IMR-90 (cell line): ENCODE measurements at regions not wholly inside any gene's neighbourhood (a gene's known extent, or its start where the extent isn't known, plus 50 kb on each side); places are given as distances from the start of the nearest gene placed in this dataset.

ENCODE experiments used
- ATAC-seq: fragments of 200-7000 bp; cut with Tn5 transposase; 2 replicates; pipeline ENCODE4 v1.9.1; 2020; ENCODE audit warnings: low read depth, mild to moderate bottlenecking, moderate library complexity
- BruUV-seq: library from RNA; stranded (reverse); fragments of 400-500 nt; replicated peaks from 2 replicates; lab custom pipeline; 2021; lab: Mats Ljungman, UMichigan
- CTCF ChIA-PET: fragments of 300-600 bp; formaldehyde crosslinking; extraction: SDS; loops from one replicate; lab custom pipeline; 2021; ENCODE audit warnings: antibody characterized with exemption; lab: Yijun Ruan, JAX
- POLR2A ChIA-PET: fragments of 300-600 bp; sonication (Branson Sonifier 250); formaldehyde crosslinking; loops from one replicate; lab custom pipeline; 2022; ENCODE audit warnings: antibody characterized with exemption; ENCODE audit not compliant: unreplicated experiment; lab: Charles Lee
- DNase-seq: peaks from one replicate; pipeline ENCODE4 v3.0.0; 2013
- H2AFZ ChIP-seq: replicated peaks from 2 replicates; pipeline ENCODE3; 2013; ENCODE audit warnings: low read length, mild to moderate bottlenecking; ENCODE audit not compliant: poor library complexity
- H2AK5ac ChIP-seq: 2 replicates; pipeline ENCODE4 v1.6.1; 2013; ENCODE audit warnings: low read depth, low read length, inconsistent platforms
- H2AK9ac ChIP-seq: replicated peaks from 2 replicates; pipeline ENCODE3; 2013; ENCODE audit warnings: mild to moderate bottlenecking, low read depth, low read length, moderate library complexity; ENCODE audit not compliant: poor library complexity
- H2BK120ac ChIP-seq: 2 replicates; pipeline ENCODE4 v1.6.1; 2013; ENCODE audit warnings: low read depth, low read length, inconsistent platforms
- H2BK15ac ChIP-seq: 3 replicates; pipeline ENCODE4 v1.6.1; 2013; ENCODE audit warnings: low read depth, low read length, inconsistent platforms
- H2BK20ac ChIP-seq: 2 replicates; pipeline ENCODE4 v1.6.1; 2013; ENCODE audit warnings: low read depth, mild to moderate bottlenecking, inconsistent platforms, low read length, moderate library complexity
- H2BK5ac ChIP-seq: 2 replicates; pipeline ENCODE4 v1.6.1; 2013; ENCODE audit warnings: mild to moderate bottlenecking, low read depth, low read length, inconsistent platforms; ENCODE audit not compliant: poor library complexity, severe bottlenecking
- H3K14ac ChIP-seq: replicated peaks from 2 replicates; pipeline ENCODE4 v1.6.1; 2013; ENCODE audit warnings: low read depth, low read length, inconsistent platforms
- H3K18ac ChIP-seq: 2 replicates; pipeline ENCODE4 v1.6.1; 2013; ENCODE audit warnings: low read depth, low read length, control low read depth
- H3K23ac ChIP-seq: 2 replicates; pipeline ENCODE4 v1.6.1; 2013; ENCODE audit warnings: low read depth, low read length, inconsistent platforms
- H3K27ac ChIP-seq: 2 replicates; pipeline ENCODE4 v1.5.1; 2013; ENCODE audit warnings: mild to moderate bottlenecking, control low read depth, low read length; ENCODE audit not compliant: insufficient read depth
- H3K27me3 ChIP-seq: 2 replicates; pipeline ENCODE4 v1.6.1; 2013; ENCODE audit warnings: low read length; ENCODE audit not compliant: control insufficient read depth, insufficient read depth
- H3K36me3 ChIP-seq: 2 replicates; pipeline ENCODE4 v1.6.1; 2013; ENCODE audit warnings: low read length, mixed read lengths; ENCODE audit not compliant: control insufficient read depth, insufficient read depth
- H3K4ac ChIP-seq: 2 replicates; pipeline ENCODE4 v1.6.1; 2013; ENCODE audit warnings: low read depth, low read length, inconsistent platforms
- H3K4me1 ChIP-seq: 2 replicates; pipeline ENCODE4 v1.6.1; 2013; ENCODE audit warnings: low read length, mixed read lengths; ENCODE audit not compliant: control insufficient read depth, insufficient read depth
- H3K4me2 ChIP-seq: 2 replicates; pipeline ENCODE4 v1.6.1; 2013; ENCODE audit warnings: low read depth, mild to moderate bottlenecking, control low read depth, low read length, moderate library complexity
- H3K4me3 ChIP-seq: 2 replicates; pipeline ENCODE4 v1.5.1; 2013; ENCODE audit warnings: low read depth, mild to moderate bottlenecking, control low read depth, low read length, moderate library complexity; ENCODE audit not compliant: insufficient read depth
- H3K56ac ChIP-seq: 2 replicates; pipeline ENCODE4 v1.6.1; 2013; ENCODE audit warnings: low read length, inconsistent platforms; ENCODE audit not compliant: insufficient read depth; ENCODE audit errors: extremely low read depth
- H3K79me1 ChIP-seq, 2 experiments: 2 replicates each; pipeline ENCODE4 v1.6.1; 2013; ENCODE audit warnings: low read length in 2 of 2, inconsistent platforms in 1 of 2, low read depth in 1 of 2
- H3K9ac ChIP-seq: 2 replicates; pipeline ENCODE4 v1.6.1; 2013; ENCODE audit warnings: low read depth, low read length, control low read depth
- H3K9me1 ChIP-seq: 2 replicates; pipeline ENCODE4 v1.6.1; 2013; ENCODE audit warnings: low read length, inconsistent platforms; ENCODE audit not compliant: insufficient read depth
- H3K9me3 ChIP-seq: 2 replicates; pipeline ENCODE4 v1.6.1; 2013; ENCODE audit warnings: low read length; ENCODE audit not compliant: control insufficient read depth, insufficient read depth
- H4K20me1 ChIP-seq: 2 replicates; pipeline ENCODE4 v1.6.1; 2013; ENCODE audit warnings: low read length, inconsistent platforms; ENCODE audit not compliant: insufficient read depth
- H4K5ac ChIP-seq: 2 replicates; pipeline ENCODE4 v1.6.1; 2013; ENCODE audit warnings: mild to moderate bottlenecking, low read depth, low read length, control low read depth
- H4K8ac ChIP-seq, 2 experiments: 2 replicates each; pipeline ENCODE4 v1.6.1; 2013; ENCODE audit warnings: low read depth in 2 of 2, low read length in 2 of 2, control low read depth in 1 of 2, inconsistent platforms in 1 of 2
- H4K91ac ChIP-seq: 2 replicates; pipeline ENCODE4 v1.6.1; 2013; ENCODE audit warnings: low read depth, low read length, inconsistent platforms; ENCODE audit not compliant: insufficient read depth
- BHLHE40 ChIP-seq: fragments of 150-350 bp; IDR thresholded peaks from 2 replicates; pipeline ENCODE4 v1.6.1; 2016; ENCODE audit warnings: mild to moderate bottlenecking, low read depth, low read length
- CEBPB ChIP-seq: IDR thresholded peaks from 2 replicates; pipeline ENCODE4 v1.6.1; 2012; ENCODE audit warnings: low read depth, low read length, improper control_type of control experiment
- CHD1 ChIP-seq: IDR thresholded peaks from 2 replicates; pipeline ENCODE4 v1.6.1; 2012; ENCODE audit warnings: low read depth, low read length, improper control_type of control experiment
- FOS ChIP-seq: fragments of 150-350 bp; IDR thresholded peaks from 2 replicates; pipeline ENCODE4 v1.6.1; 2016; ENCODE audit warnings: low read depth, low read length
- MAFK ChIP-seq: IDR thresholded peaks from 2 replicates; pipeline ENCODE4 v1.6.1; 2012; ENCODE audit warnings: low read depth, low read length, improper control_type of control experiment
- MAZ ChIP-seq: IDR thresholded peaks from 2 replicates; pipeline ENCODE4 v1.6.1; 2012; ENCODE audit warnings: low read depth, mild to moderate bottlenecking, low read length, improper control_type of control experiment, moderate library complexity, borderline replicate concordance
- MXI1 ChIP-seq: IDR thresholded peaks from 2 replicates; pipeline ENCODE4 v1.6.1; 2012; ENCODE audit warnings: low read depth, mild to moderate bottlenecking, low read length, moderate library complexity, borderline replicate concordance
- NFE2L2 ChIP-seq: fragments of 150-350 bp; IDR thresholded peaks from 2 replicates; pipeline ENCODE4 v1.6.1; 2016; ENCODE audit warnings: low read depth, mild to moderate bottlenecking, low read length
- POLR2A ChIP-seq: IDR thresholded peaks from 2 replicates; pipeline ENCODE4 v1.6.1; 2012; ENCODE audit warnings: mild to moderate bottlenecking, low read depth, low read length
- RAD21 ChIP-seq: IDR thresholded peaks from 2 replicates; pipeline ENCODE4 v1.6.1; 2012; ENCODE audit warnings: low read length, improper control_type of control experiment
- RCOR1 ChIP-seq: IDR thresholded peaks from 2 replicates; pipeline ENCODE4 v1.6.1; 2012; ENCODE audit warnings: mild to moderate bottlenecking, low read length, improper control_type of control experiment; ENCODE audit not compliant: insufficient replicate concordance
- RFX5 ChIP-seq: IDR thresholded peaks from 2 replicates; pipeline ENCODE4 v1.8.0; 2012; ENCODE audit warnings: low read depth, mild to moderate bottlenecking, low read length, moderate library complexity
- SMC3 ChIP-seq: fragments of 150-350 bp; IDR thresholded peaks from 2 replicates; pipeline ENCODE4 v1.6.1; 2016; ENCODE audit warnings: low read depth, mild to moderate bottlenecking, antibody characterized with exemption, low read length, moderate library complexity
- dilution Hi-C: fragments of 300-500 bp; cut with HindIII; formaldehyde crosslinking; loops from one replicate; pipeline ENCODE4 v1.14.3; 2018; ENCODE audit warnings: low sequenced_read_pairs; ENCODE audit not compliant: unreplicated experiment
- in situ Hi-C: fragments of 300-500 bp; cut with MboI; formaldehyde crosslinking; loops from 3 replicates; pipeline ENCODE4 v1.14.3; 2019; ENCODE audit warnings: low sequenced_read_pairs, inconsistent platforms, mixed read lengths
- intact Hi-C: fragments of 100-400 bp; cut with micrococcal nuclease; formaldehyde crosslinking; loops from 2 replicates; pipeline ENCODE4 v1.10.0; 2022
- TF ChIP-seq, protein P1 (sequence below): fragments of 150-350 bp; IDR thresholded peaks from 2 replicates; pipeline ENCODE4 v1.6.1; 2017; ENCODE audit warnings: mild to moderate bottlenecking, antibody characterized with exemption, low read length, low read depth
- TF ChIP-seq, protein P2 (sequence below): fragments of 150-350 bp; IDR thresholded peaks from 2 replicates; pipeline ENCODE4 v1.6.1; 2016; ENCODE audit warnings: low read depth, mild to moderate bottlenecking, low read length, moderate library complexity, borderline replicate concordance
- TF ChIP-seq, protein P3 (sequence below): conservative IDR thresholded peaks from 2 replicates; pipeline ENCODE4 v1.5.1; 2012; ENCODE audit warnings: mild to moderate bottlenecking, low read depth, low read length, improper control_type of control experiment

GRCh38 chr14:25436906-25437305 is 387.0 kb upstream of the STXBP6 start:
- POLR2A ChIA-PET = no interaction called here
- dilution Hi-C loops = no loop called here
- H3K36me3 ChIP-seq = no peaks in the 10 kb centered on the region

More at GRCh38 chr14:25436906-25437305, 387.0 kb upstream of the STXBP6 start:
- H3K18ac ChIP-seq = no peak overlapping the region
- no peak overlapping the region for H4K91ac ChIP-seq
- CTCF ChIA-PET = no interaction called here
- no peak overlapping the region for H2BK120ac ChIP-seq
- no peaks in the 10 kb centered on the region for H3K9me1 ChIP-seq
- no peak for TF ChIP-seq NFE2L2
- TF ChIP-seq MAFK = no peak
- no peak for TF ChIP-seq MAZ
- TF ChIP-seq MXI1 = no peak
- TF ChIP-seq RAD21 = no peak
- TF ChIP-seq, protein P1, sequence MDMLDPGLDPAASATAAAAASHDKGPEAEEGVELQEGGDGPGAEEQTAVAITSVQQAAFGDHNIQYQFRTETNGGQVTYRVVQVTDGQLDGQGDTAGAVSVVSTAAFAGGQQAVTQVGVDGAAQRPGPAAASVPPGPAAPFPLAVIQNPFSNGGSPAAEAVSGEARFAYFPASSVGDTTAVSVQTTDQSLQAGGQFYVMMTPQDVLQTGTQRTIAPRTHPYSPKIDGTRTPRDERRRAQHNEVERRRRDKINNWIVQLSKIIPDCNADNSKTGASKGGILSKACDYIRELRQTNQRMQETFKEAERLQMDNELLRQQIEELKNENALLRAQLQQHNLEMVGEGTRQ = no peak
- TF ChIP-seq SMC3 = no peak
- TF ChIP-seq, protein P2, sequence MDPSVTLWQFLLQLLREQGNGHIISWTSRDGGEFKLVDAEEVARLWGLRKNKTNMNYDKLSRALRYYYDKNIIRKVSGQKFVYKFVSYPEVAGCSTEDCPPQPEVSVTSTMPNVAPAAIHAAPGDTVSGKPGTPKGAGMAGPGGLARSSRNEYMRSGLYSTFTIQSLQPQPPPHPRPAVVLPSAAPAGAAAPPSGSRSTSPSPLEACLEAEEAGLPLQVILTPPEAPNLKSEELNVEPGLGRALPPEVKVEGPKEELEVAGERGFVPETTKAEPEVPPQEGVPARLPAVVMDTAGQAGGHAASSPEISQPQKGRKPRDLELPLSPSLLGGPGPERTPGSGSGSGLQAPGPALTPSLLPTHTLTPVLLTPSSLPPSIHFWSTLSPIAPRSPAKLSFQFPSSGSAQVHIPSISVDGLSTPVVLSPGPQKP = no peak
- TF ChIP-seq, protein P3, sequence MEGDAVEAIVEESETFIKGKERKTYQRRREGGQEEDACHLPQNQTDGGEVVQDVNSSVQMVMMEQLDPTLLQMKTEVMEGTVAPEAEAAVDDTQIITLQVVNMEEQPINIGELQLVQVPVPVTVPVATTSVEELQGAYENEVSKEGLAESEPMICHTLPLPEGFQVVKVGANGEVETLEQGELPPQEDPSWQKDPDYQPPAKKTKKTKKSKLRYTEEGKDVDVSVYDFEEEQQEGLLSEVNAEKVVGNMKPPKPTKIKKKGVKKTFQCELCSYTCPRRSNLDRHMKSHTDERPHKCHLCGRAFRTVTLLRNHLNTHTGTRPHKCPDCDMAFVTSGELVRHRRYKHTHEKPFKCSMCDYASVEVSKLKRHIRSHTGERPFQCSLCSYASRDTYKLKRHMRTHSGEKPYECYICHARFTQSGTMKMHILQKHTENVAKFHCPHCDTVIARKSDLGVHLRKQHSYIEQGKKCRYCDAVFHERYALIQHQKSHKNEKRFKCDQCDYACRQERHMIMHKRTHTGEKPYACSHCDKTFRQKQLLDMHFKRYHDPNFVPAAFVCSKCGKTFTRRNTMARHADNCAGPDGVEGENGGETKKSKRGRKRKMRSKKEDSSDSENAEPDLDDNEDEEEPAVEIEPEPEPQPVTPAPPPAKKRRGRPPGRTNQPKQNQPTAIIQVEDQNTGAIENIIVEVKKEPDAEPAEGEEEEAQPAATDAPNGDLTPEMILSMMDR = no peak
- TF ChIP-seq CHD1 = no peak
- no peak for TF ChIP-seq RCOR1
- TF ChIP-seq FOS = no peak
- TF ChIP-seq POLR2A = no peak
- no peak for TF ChIP-seq BHLHE40
- TF ChIP-seq CEBPB = no peak
- no peak for TF ChIP-seq RFX5
- H2BK15ac ChIP-seq = no peak overlapping the region
- H3K79me1 ChIP-seq = no peaks in the 10 kb centered on the region
- no peak overlapping the region for H2AK5ac ChIP-seq
- H3K27me3 ChIP-seq = no peaks in the 10 kb centered on the region
- in situ Hi-C loops (no loop called here), intact Hi-C loops (no loop called here)
- H2BK20ac ChIP-seq = no peak overlapping the region
- H2AK9ac ChIP-seq = no peak overlapping the region
- H4K5ac ChIP-seq = no peak overlapping the region
- ATAC-seq (no peak), DNase-seq (no peak)
- H3K4me1 ChIP-seq = no peaks in the 10 kb centered on the region
- no peaks in the 10 kb centered on the region for H4K20me1 ChIP-seq
- no peak overlapping the region for H3K9ac ChIP-seq
- H3K4ac ChIP-seq = no peak overlapping the region
- H4K8ac ChIP-seq = no peak overlapping the region
- no TSS peak for BruUV-seq
- H3K4me2 ChIP-seq = no peak overlapping the region
- no peak overlapping the region for H3K23ac ChIP-seq
- no peak overlapping the region for H3K4me3 ChIP-seq
- H3K56ac ChIP-seq = no peak overlapping the region
- no peak overlapping the region for H2BK5ac ChIP-seq
- H3K14ac ChIP-seq = no peak overlapping the region
- no peak overlapping the region for H3K27ac ChIP-seq
- H3K9me3 ChIP-seq = peaks cover 6% of the 10 kb centered on the region
- no peak overlapping the region for H2AFZ ChIP-seq
